Psoas muscle (tissue), 7 donors: ENCODE measurements at regions not wholly inside any gene's neighbourhood (a gene's known extent, or its start where the extent isn't known, plus 50 kb on each side); places are given as distances from the start of the nearest gene placed in this dataset.

ENCODE experiments used
- ATAC-seq, 4 donors: fragments of 200-7000 bp; cut with Tn5 transposase; one replicate each; pipeline ENCODE4 v1.9.1; 2020; ENCODE audit warnings: moderate library complexity in 3 of 4, mild to moderate bottlenecking in 2 of 4
- DNase-seq, 2 donors: peaks; one replicate each; pipeline ENCODE4 v3.0.0-alpha.2; 2020
- H3K27ac ChIP-seq: fragments of 200-600 bp; one replicate; pipeline ENCODE4 v1.8.0; 2022
- H3K27me3 ChIP-seq, 3 donors: fragments of 200-600 bp in 1 of 3; one replicate each; pipeline versions ENCODE4 v1.6.1 to v1.8.0; 2013 to 2022; ENCODE audit warnings: low read length in 2 of 3, mild to moderate bottlenecking in 2 of 3, moderate library complexity in 1 of 3; ENCODE audit not compliant: insufficient read depth in 3 of 3
- H3K36me3 ChIP-seq, 2 donors: fragments of 200-600 bp in 1 of 2; one replicate each; pipeline versions ENCODE4 v1.6.1 to v1.8.0; 2013 to 2022; ENCODE audit warnings: low read depth in 1 of 2, mild to moderate bottlenecking in 1 of 2, moderate library complexity in 1 of 2; ENCODE audit not compliant: insufficient read depth in 1 of 2
- H3K4me1 ChIP-seq: fragments of 200-600 bp; one replicate; pipeline ENCODE4 v1.8.0; 2022
- H3K4me3 ChIP-seq: fragments of 200-600 bp; one replicate; pipeline ENCODE4 v1.8.0; 2022; ENCODE audit warnings: mild to moderate bottlenecking
- H3K9me3 ChIP-seq: fragments of 200-600 bp; one replicate; pipeline ENCODE4 v1.8.0; 2022
- CTCF ChIP-seq: fragments of 200-600 bp; IDR thresholded peaks from one replicate; pipeline ENCODE4 v1.8.0; 2022; ENCODE audit warnings: antibody characterized with exemption
- WGBS, 3 donors: extraction: QIAGEN DNeasy Blood & Tissue Kit; methylation state at CpG; one replicate each; pipeline versions ENCODE4 v1.1.6 to v1.1.7; 2013; 5-methylcytosine and 5-hydroxymethylcytosine counted together
- intact Hi-C, 2 donors: fragments of 100-400 bp; cut with DNase I; formaldehyde crosslinking; loops; one replicate each; pipeline versions ENCODE4 v1.11.0 to v1.14.2; 2022
- donor health status: healthy with polysubstance abuse.
- donor health status: DM: no; HTN: no; CAD: no; lungs with moderate emphysema.
- donor health status: Bipolar disorder and iron deficiency.
- donor health status: healthy.
- donor health status: DM: yes; HTN: yes; CAD: no.
- donor health status: DM: no; HTN: no; CAD: no.
- donor health status: DM: yes; HTN: yes; CAD: no.

GRCh38 chr3:182725372-182726251 is 67.7 kb upstream of the ATP11B start:
- no peaks in the 10 kb centered on the region for H3K9me3 ChIP-seq
- no peak overlapping the region for H3K27ac ChIP-seq
- no peak for TF ChIP-seq CTCF
- no peaks in the 10 kb centered on the region for H3K36me3 ChIP-seq
- DNase-seq: no peak
- peaks cover 0 to 3% (median 0%) of the 10 kb centered on the region in 3 donors for H3K27me3 ChIP-seq
- WGBS, 3 donors: 21 to 27% (median 26%) methylated on average over 16 of the region's 16 CpGs
- H3K4me1 ChIP-seq: no peaks in the 10 kb centered on the region
- H3K4me3 ChIP-seq: peak overlapping the region; percentile 41
- ATAC-seq: peak in 3 of 4 donors; percentile 22 to 59 (median 52)
- intact Hi-C loops: no loop called here

GRCh38 chr3:182726258-182727142 is 66.8 kb upstream of the ATP11B start:
- H3K9me3 ChIP-seq: no peaks in the 10 kb centered on the region
- intact Hi-C loops: no loop called here
- WGBS, 3 donors: 66 to 75% (median 74%) methylated on average over 10 of the region's 10 CpGs
- no peak for TF ChIP-seq CTCF
- no peaks in the 10 kb centered on the region for H3K36me3 ChIP-seq
- no peaks in the 10 kb centered on the region for H3K4me1 ChIP-seq
- H3K4me3 ChIP-seq: peak overlapping the region; percentile 41
- DNase-seq: no peak
- H3K27ac ChIP-seq: no peak overlapping the region
- no peak for ATAC-seq
- peaks cover 0 to 3% (median 0%) of the 10 kb centered on the region in 3 donors for H3K27me3 ChIP-seq

GRCh38 chr3:182728238-182728637 is 65.1 kb upstream of the ATP11B start:
- 87 to 98% (median 94%) methylated on average over 3 of the region's 3 CpGs for WGBS, 3 donors
- ATAC-seq (no peak), DNase-seq (no peak)
- no peaks in the 10 kb centered on the region for H3K4me1 ChIP-seq
- TF ChIP-seq CTCF: no peak
- H3K36me3 ChIP-seq: no peaks in the 10 kb centered on the region
- H3K4me3 ChIP-seq: no peak overlapping the region
- no peaks in the 10 kb centered on the region for H3K9me3 ChIP-seq
- peaks cover 0 to 3% (median 0%) of the 10 kb centered on the region in 3 donors for H3K27me3 ChIP-seq
- H3K27ac ChIP-seq: no peak overlapping the region
- intact Hi-C loops: no loop called here

- Histone ChIP-seq H3K27me3 (peaks cover 0 to 3% (median 0%) of the 10 kb centered on the region in 3 donors), H3K27ac (no peak overlapping the region), H3K4me3 (no peak overlapping the region), H3K4me1 (no peaks in the 10 kb centered on the region), H3K36me3 (no peaks in the 10 kb centered on the region), H3K9me3 (no peaks in the 10 kb centered on the region)
- intact Hi-C loops: no loop called here
- DNase-seq (no peak), ATAC-seq (no peak)
- 59 to 73% (median 67%) methylated on average over 19 of the region's 19 CpGs for WGBS, 3 donors
- no peak for TF ChIP-seq CTCF
Measured at GRCh38 chr3:182729903-182730674, 63.2 kb upstream of the ATP11B start.
